DND-41 (cell line): ENCODE measurements at regions not wholly inside any gene's neighbourhood (a gene's known extent, or its start where the extent isn't known, plus 50 kb on each side); places are given as distances from the start of the nearest gene placed in this dataset.

ENCODE experiments used
- CTCF ChIP-seq: IDR thresholded peaks from 2 replicates; pipeline ENCODE4 v1.5.1; 2012; ENCODE audit warnings: borderline replicate concordance, low read length, moderate library complexity, mild to moderate bottlenecking; ENCODE audit not compliant: poor library complexity, severe bottlenecking; ENCODE audit errors: extremely low read depth
- EZH2 ChIP-seq: IDR thresholded peaks from 3 replicates; pipeline ENCODE4 v1.6.1; 2012; ENCODE audit warnings: borderline replicate concordance, low read depth, mild to moderate bottlenecking, moderate library complexity, low read length, inconsistent platforms; ENCODE audit not compliant: severe bottlenecking

GRCh38 chr2:159850789-159851188, 52.8 kb upstream of the CD302 start:
- no peak for TF ChIP-seq EZH2
- no peak for TF ChIP-seq CTCF
